ENCODE measurements at regions not wholly inside any gene's neighbourhood (a gene's known extent, or its start where the extent isn't known, plus 50 kb on each side); places are given as distances from the start of the nearest gene placed in this dataset.

- TF ChIP-seq FOXP2 (optimal IDR thresholded peaks at IDR 0.05; ENCODE audit: borderline replicate concordance, extremely low read depth, extremely low read length, insufficient read depth): no peak
- TF ChIP-seq SIN3A (IDR thresholded peaks at IDR 0.05; ENCODE audit: borderline replicate concordance, insufficient read depth, low read length): no peak
- no peak for TF ChIP-seq REST (IDR thresholded peaks at IDR 0.05; ENCODE audit: insufficient read depth in 1 of 2, low read depth in 2 of 2, low read length in 2 of 2)
- no peak for TF ChIP-seq TAF1 (IDR thresholded peaks at IDR 0.05; ENCODE audit: borderline replicate concordance, insufficient read depth, low read length)
- TF ChIP-seq POLR2AphosphoS5 (IDR thresholded peaks at IDR 0.05; ENCODE audit: low read depth, low read length): no peak
These were observed 268.6 kb upstream of the PLSCR5 start for GRCh38 chr3:146873748-146874147.

- no peak for TF ChIP-seq REST (IDR thresholded peaks at IDR 0.05; ENCODE audit: insufficient read depth in 1 of 2, low read depth in 2 of 2, low read length in 2 of 2)
These were observed 260.1 kb upstream of the PLSCR5 start for GRCh38 chr3:146865175-146865755.

GRCh38 chr3:146861262-146861661, 256.1 kb upstream of the PLSCR5 start:
- TF ChIP-seq SIN3A (IDR thresholded peaks at IDR 0.05; ENCODE audit: borderline replicate concordance, insufficient read depth, low read length) (no peak), TAF1 (IDR thresholded peaks at IDR 0.05; ENCODE audit: borderline replicate concordance, insufficient read depth, low read length) (no peak), REST (IDR thresholded peaks at IDR 0.05; ENCODE audit: insufficient read depth in 1 of 2, low read depth in 2 of 2, low read length in 2 of 2) (no peak), FOXP2 (optimal IDR thresholded peaks at IDR 0.05; ENCODE audit: borderline replicate concordance, extremely low read depth, extremely low read length, insufficient read depth) (no peak), POLR2AphosphoS5 (IDR thresholded peaks at IDR 0.05; ENCODE audit: low read depth, low read length) (no peak)

- no peak for TF ChIP-seq SIN3A (IDR thresholded peaks at IDR 0.05; ENCODE audit: borderline replicate concordance, insufficient read depth, low read length)
- TF ChIP-seq POLR2AphosphoS5 (IDR thresholded peaks at IDR 0.05; ENCODE audit: low read depth, low read length): no peak
- TF ChIP-seq REST (IDR thresholded peaks at IDR 0.05; ENCODE audit: insufficient read depth in 1 of 2, low read depth in 2 of 2, low read length in 2 of 2): no peak
- TF ChIP-seq TAF1 (IDR thresholded peaks at IDR 0.05; ENCODE audit: borderline replicate concordance, insufficient read depth, low read length): no peak
- no peak for TF ChIP-seq FOXP2 (optimal IDR thresholded peaks at IDR 0.05; ENCODE audit: borderline replicate concordance, extremely low read depth, extremely low read length, insufficient read depth)
These were observed 249.4 kb upstream of the PLSCR5 start for GRCh38 chr3:146854523-146854922.

GRCh38 chr3:146851665-146852064, 246.5 kb upstream of the PLSCR5 start:
- TF ChIP-seq REST (IDR thresholded peaks at IDR 0.05; ENCODE audit: insufficient read depth in 1 of 2, low read depth in 2 of 2, low read length in 2 of 2) (no peak), POLR2AphosphoS5 (IDR thresholded peaks at IDR 0.05; ENCODE audit: low read depth, low read length) (no peak), FOXP2 (optimal IDR thresholded peaks at IDR 0.05; ENCODE audit: borderline replicate concordance, extremely low read depth, extremely low read length, insufficient read depth) (no peak), TAF1 (IDR thresholded peaks at IDR 0.05; ENCODE audit: borderline replicate concordance, insufficient read depth, low read length) (no peak), SIN3A (IDR thresholded peaks at IDR 0.05; ENCODE audit: borderline replicate concordance, insufficient read depth, low read length) (no peak)

All from PFSK-1 (cell line).